Esophagus muscularis mucosa (tissue), 3 donors: ENCODE measurements at regions not wholly inside any gene's neighbourhood (a gene's known extent, or its start where the extent isn't known, plus 50 kb on each side); places are given as distances from the start of the nearest gene placed in this dataset.

Experiments used
- POLR2A ChIP-seq: fragments of 450-650 bp; IDR thresholded peaks from one replicate; pipeline ENCODE4 v1.6.1; 2017; ENCODE audit warnings: antibody characterized with exemption, moderate library complexity, mild to moderate bottlenecking, low read depth
- TF ChIP-seq, protein P1 (sequence below), 3 experiments: fragments of 200-600 bp in 2 of 3; fragments of 450-650 bp in 1 of 3; sonication (generic) in 2 of 3; IDR thresholded peaks; one replicate each; pipeline ENCODE4 v1.5.1; 2017 to 2019; ENCODE audit warnings: antibody characterized with exemption in 3 of 3, mild to moderate bottlenecking in 2 of 3, moderate library complexity in 1 of 3

GRCh38 chr16:88299751-88300462 lies 82.9 kb upstream of the ZNF469 start:
- TF ChIP-seq, protein P1, sequence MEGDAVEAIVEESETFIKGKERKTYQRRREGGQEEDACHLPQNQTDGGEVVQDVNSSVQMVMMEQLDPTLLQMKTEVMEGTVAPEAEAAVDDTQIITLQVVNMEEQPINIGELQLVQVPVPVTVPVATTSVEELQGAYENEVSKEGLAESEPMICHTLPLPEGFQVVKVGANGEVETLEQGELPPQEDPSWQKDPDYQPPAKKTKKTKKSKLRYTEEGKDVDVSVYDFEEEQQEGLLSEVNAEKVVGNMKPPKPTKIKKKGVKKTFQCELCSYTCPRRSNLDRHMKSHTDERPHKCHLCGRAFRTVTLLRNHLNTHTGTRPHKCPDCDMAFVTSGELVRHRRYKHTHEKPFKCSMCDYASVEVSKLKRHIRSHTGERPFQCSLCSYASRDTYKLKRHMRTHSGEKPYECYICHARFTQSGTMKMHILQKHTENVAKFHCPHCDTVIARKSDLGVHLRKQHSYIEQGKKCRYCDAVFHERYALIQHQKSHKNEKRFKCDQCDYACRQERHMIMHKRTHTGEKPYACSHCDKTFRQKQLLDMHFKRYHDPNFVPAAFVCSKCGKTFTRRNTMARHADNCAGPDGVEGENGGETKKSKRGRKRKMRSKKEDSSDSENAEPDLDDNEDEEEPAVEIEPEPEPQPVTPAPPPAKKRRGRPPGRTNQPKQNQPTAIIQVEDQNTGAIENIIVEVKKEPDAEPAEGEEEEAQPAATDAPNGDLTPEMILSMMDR (IDR thresholded peaks at IDR 0.05): no peak
- no peak for TF ChIP-seq POLR2A
